ENCODE measurements at regions not wholly inside any gene's neighbourhood (a gene's known extent, or its start where the extent isn't known, plus 50 kb on each side); places are given as distances from the start of the nearest gene placed in this dataset.
"Not testable (repeated sequence)": the region's sequence is repeated elsewhere in the genome, so short reads cannot be mapped to it uniquely, and the experiment has no call there.

GRCh38 chr12:54719691-54720090, 71.5 kb upstream of the DCD start:
- intact Hi-C loops (cut with DNase I) = no loop called here
- DNase-seq (ENCODE audit: low spot score) = no peak

- intact Hi-C loops (cut with DNase I) = no loop called here
- no peak for DNase-seq (ENCODE audit: low spot score)
These were observed 68.1 kb upstream of the DCD start for GRCh38 chr12:54716261-54716660.

- DNase-seq (ENCODE audit: low spot score); intact Hi-C loops (cut with DNase I): not testable (repeated sequence)
These were observed 65.7 kb upstream of the DCD start for GRCh38 chr12:54713876-54714275.

- DNase-seq (ENCODE audit: low spot score) = no peak
These were observed 63.5 kb upstream of the DCD start for GRCh38 chr12:54711669-54712068.

GRCh38 chr12:54708826-54709225, 60.7 kb upstream of the DCD start:
- intact Hi-C loops (cut with DNase I) = no loop called here
- no peak for DNase-seq (ENCODE audit: low spot score)

More at GRCh38 chr12:54711669-54712068, 63.5 kb upstream of the DCD start:
- intact Hi-C loops (cut with DNase I) = no loop called here

GRCh38 chr12:54704202-54704601, 56.0 kb upstream of the DCD start:
- intact Hi-C loops (cut with DNase I) = no loop called here

GRCh38 chr12:54701940-54702592, 53.9 kb upstream of the DCD start:
- intact Hi-C loops (cut with DNase I) = loop anchor here (2.0 kb wide), 1 partner anchor 257 kb away; no protein-coding TSS in a partner anchor

More at GRCh38 chr12:54704202-54704601, 56.0 kb upstream of the DCD start:
- DNase-seq (ENCODE audit: low spot score) = no peak

GRCh38 chr12:54700849-54701248, 52.7 kb upstream of the DCD start:
- intact Hi-C loops (cut with DNase I) = loop anchor here (2.0 kb wide), 1 partner anchor 258 kb away; no protein-coding TSS in a partner anchor
- DNase-seq (ENCODE audit: low spot score) = no peak

More at GRCh38 chr12:54701940-54702592, 53.9 kb upstream of the DCD start:
- no peak for DNase-seq (ENCODE audit: low spot score)

- DNase-seq (ENCODE audit: low spot score) = no peak
- intact Hi-C loops (cut with DNase I) = loop anchor here (2.0 kb wide), 1 partner anchor 258 kb away; no protein-coding TSS in a partner anchor
These were observed 52.1 kb upstream of the DCD start for GRCh38 chr12:54700301-54700700.

Data from cardiac septum (tissue), 1 donor.